SW480 (cell line): ENCODE measurements at regions not wholly inside any gene's neighbourhood (a gene's known extent, or its start where the extent isn't known, plus 50 kb on each side); places are given as distances from the start of the nearest gene placed in this dataset.
A peak's percentile ranks its signal among the peaks of the same experiment; 100 is the strongest.
"Not testable (repeated sequence)": the region's sequence is repeated elsewhere in the genome, so short reads cannot be mapped to it uniquely, and the experiment has no call there.

Experiments
- DNase-seq: peaks from one replicate; pipeline ENCODE4 v3.0.0-alpha.2; 2016; ENCODE audit warnings: low spot score

- no peak for DNase-seq
Observed at GRCh38 chr18:5021558-5021957, 175.5 kb downstream of the AKAIN1 start.

- no peak for DNase-seq
Observed at GRCh38 chr18:5015213-5015612, 181.8 kb downstream of the AKAIN1 start.

- not testable (repeated sequence) for DNase-seq
Observed at GRCh38 chr18:5004031-5004820, 192.8 kb downstream of the AKAIN1 start.

- no peak for DNase-seq
Observed at GRCh38 chr18:4994710-4995109, 202.3 kb downstream of the AKAIN1 start.

- no peak for DNase-seq
Observed at GRCh38 chr18:4987452-4988405, 209.3 kb downstream of the AKAIN1 start.

- DNase-seq = no peak
Observed at GRCh38 chr18:4986677-4987076, 210.4 kb downstream of the AKAIN1 start.

GRCh38 chr18:4986066-4986465, 211.0 kb downstream of the AKAIN1 start:
- DNase-seq = no peak

- no peak for DNase-seq
Observed at GRCh38 chr18:4961121-4961909, 235.7 kb downstream of the AKAIN1 start.

- DNase-seq = no peak
Observed at GRCh38 chr18:4960578-4960977, 236.5 kb downstream of the AKAIN1 start.

- DNase-seq = no peak
Observed at GRCh38 chr18:4931209-4931608, 265.8 kb downstream of the AKAIN1 start.

- no peak for DNase-seq
Observed at GRCh38 chr18:4921548-4921947, 275.5 kb downstream of the AKAIN1 start.

GRCh38 chr18:4917509-4917908, 279.5 kb downstream of the AKAIN1 start:
- not testable (repeated sequence) for DNase-seq

- no peak for DNase-seq
Observed at GRCh38 chr18:4908328-4908727, 288.7 kb downstream of the AKAIN1 start.

- DNase-seq = no peak
Observed at GRCh38 chr18:4906856-4907255, 290.2 kb downstream of the AKAIN1 start.

- DNase-seq = no peak
Observed at GRCh38 chr18:4888251-4889040, 308.6 kb downstream of the AKAIN1 start.

- no peak for DNase-seq
Observed at GRCh38 chr18:4878480-4878879, 318.6 kb downstream of the AKAIN1 start.

GRCh38 chr18:4871197-4871596, 325.9 kb downstream of the AKAIN1 start:
- no peak for DNase-seq

- peak; percentile 5 for DNase-seq
Observed at GRCh38 chr18:4870177-4870773, 326.8 kb downstream of the AKAIN1 start.

- no peak for DNase-seq
Observed at GRCh38 chr18:4869155-4869554, 327.9 kb downstream of the AKAIN1 start.

- DNase-seq = no peak
Observed at GRCh38 chr18:4858379-4859127, 338.5 kb downstream of the AKAIN1 start.
